AG04449 (cell line): ENCODE measurements at regions not wholly inside any gene's neighbourhood (a gene's known extent, or its start where the extent isn't known, plus 50 kb on each side); places are given as distances from the start of the nearest gene placed in this dataset.
A peak's percentile ranks its signal among the peaks of the same experiment; 100 is the strongest.
"Not testable (repeated sequence)": the region's sequence is repeated elsewhere in the genome, so short reads cannot be mapped to it uniquely, and the experiment has no call there.

Source experiments
- CTCF ChIA-PET: fragments of 350-600 bp; formaldehyde crosslinking; extraction: SDS; loops from one replicate; lab custom pipeline; 2021; ENCODE audit warnings: antibody characterized with exemption; lab: Yijun Ruan, JAX
- POLR2A ChIA-PET: fragments of 400-600, 350-600 bp; formaldehyde crosslinking; extraction: SDS; loops from one replicate; lab custom pipeline; 2020; ENCODE audit warnings: antibody characterized with exemption, inconsistent platforms; lab: Yijun Ruan, JAX
- DNase-seq: peaks from one replicate; pipeline ENCODE4 v3.0.0-alpha.2; 2010; ENCODE audit warnings: low read depth, low spot score
- H3K4me3 ChIP-seq: 2 replicates; pipeline ENCODE4 v1.5.1; 2011; ENCODE audit warnings: low read depth, mild to moderate bottlenecking, control low read depth, low read length
- TF ChIP-seq, protein P1 (sequence below): IDR thresholded peaks from one replicate; pipeline ENCODE4 v1.5.1; 2011; ENCODE audit warnings: mild to moderate bottlenecking, moderate library complexity, low read length, control low read depth, inconsistent platforms; ENCODE audit not compliant: insufficient read depth; ENCODE audit errors: missing control alignments

DNA sequence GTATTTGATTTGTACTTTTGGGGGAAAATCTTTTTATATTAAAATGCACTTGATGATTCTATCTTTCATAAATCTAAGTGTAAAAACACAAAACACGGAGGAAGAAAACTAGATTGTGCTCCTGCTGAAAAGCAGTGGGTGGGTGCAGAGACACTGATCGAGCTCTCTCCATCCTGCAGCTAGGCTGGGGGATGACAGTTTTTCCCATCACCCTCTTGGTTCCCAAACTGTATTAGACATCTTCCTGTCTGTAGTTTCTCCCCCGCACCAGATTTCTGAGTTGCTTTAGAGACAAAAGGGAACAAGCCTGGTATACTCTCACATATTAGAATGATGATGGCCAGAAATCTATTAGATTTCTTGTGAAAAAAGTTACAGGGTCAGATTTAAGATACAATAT lies 99.6 kb downstream of the FAM114A2 start:
- TF ChIP-seq, protein P1, sequence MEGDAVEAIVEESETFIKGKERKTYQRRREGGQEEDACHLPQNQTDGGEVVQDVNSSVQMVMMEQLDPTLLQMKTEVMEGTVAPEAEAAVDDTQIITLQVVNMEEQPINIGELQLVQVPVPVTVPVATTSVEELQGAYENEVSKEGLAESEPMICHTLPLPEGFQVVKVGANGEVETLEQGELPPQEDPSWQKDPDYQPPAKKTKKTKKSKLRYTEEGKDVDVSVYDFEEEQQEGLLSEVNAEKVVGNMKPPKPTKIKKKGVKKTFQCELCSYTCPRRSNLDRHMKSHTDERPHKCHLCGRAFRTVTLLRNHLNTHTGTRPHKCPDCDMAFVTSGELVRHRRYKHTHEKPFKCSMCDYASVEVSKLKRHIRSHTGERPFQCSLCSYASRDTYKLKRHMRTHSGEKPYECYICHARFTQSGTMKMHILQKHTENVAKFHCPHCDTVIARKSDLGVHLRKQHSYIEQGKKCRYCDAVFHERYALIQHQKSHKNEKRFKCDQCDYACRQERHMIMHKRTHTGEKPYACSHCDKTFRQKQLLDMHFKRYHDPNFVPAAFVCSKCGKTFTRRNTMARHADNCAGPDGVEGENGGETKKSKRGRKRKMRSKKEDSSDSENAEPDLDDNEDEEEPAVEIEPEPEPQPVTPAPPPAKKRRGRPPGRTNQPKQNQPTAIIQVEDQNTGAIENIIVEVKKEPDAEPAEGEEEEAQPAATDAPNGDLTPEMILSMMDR = no peak
- CTCF ChIA-PET = interaction anchor here (0.6 to 0.8 kb wide), 2 partner anchors 20 to 26 kb away, joined by 3 read pairs; no protein-coding TSS in a partner anchor
- DNase-seq = no peak
- POLR2A ChIA-PET = interaction anchor here (1.1 kb wide), 1 partner anchor 20 kb away, joined by 6 read pairs; no protein-coding TSS in a partner anchor
- H3K4me3 ChIP-seq = no peak overlapping the region

DNA sequence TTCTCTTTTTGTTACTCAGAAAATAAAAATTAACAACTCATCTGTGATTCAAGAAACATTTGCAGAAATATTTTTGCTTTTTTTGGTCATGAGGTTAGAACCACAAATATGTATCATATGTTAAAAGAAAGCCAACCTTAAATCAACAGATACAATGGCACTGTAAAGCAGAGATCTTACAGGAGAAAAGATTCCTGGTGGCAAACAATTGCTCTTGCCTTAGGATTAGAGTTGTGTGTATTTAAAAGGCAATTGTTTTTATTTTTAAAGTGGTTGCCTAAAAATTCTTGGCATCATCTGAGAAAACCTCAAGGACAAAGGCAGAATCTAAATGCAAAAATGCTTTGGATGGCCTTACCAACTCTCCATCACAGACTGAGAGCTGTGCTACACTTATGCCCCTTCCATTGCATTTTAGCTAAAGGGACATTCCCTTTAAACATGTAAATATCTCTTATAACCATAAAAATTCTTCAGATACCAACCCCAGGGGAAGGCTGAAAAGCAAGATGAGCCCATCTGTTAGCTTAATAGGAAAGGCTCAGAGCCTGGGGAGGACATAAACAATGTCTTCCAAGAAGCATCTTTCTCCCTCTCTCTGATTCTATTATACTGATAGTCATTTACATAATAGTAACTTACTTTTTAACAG lies 100.4 kb downstream of the FAM114A2 start:
- ChIA-PET CTCF (interaction anchor here (0.6 to 0.8 kb wide), 2 partner anchors 21 to 27 kb away, joined by 3 read pairs; no protein-coding TSS in a partner anchor), POLR2A (interaction anchor here (1.1 kb wide), 1 partner anchor 21 kb away, joined by 6 read pairs; no protein-coding TSS in a partner anchor)
- peak; percentile 21 for DNase-seq
- H3K4me3 ChIP-seq = no peak overlapping the region
- TF ChIP-seq, protein P1 = no peak

DNA sequence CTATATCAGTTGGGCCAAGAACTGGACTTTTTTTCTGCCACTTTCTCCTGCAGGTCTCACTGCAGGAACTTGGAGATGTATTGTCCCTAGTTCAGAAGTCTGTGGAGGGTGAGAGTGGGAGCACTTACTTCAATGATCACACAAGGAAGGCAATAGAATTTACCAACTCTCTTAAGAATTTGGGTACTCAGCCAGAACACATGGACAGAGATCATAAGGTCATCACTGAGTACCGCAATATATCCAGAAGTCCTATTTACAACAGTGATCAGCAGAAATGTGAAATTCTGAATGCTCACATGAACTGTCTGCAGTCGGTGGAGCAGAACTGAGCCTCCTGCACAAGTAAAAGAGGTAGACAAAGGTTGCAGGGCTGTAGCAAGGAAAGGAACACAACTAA lies 101.0 kb downstream of the FAM114A2 start:
- TF ChIP-seq, protein P1 = no peak
- H3K4me3 ChIP-seq = no peak overlapping the region
- DNase-seq = no peak
- ChIA-PET CTCF (no interaction called here), POLR2A (no interaction called here)

DNA sequence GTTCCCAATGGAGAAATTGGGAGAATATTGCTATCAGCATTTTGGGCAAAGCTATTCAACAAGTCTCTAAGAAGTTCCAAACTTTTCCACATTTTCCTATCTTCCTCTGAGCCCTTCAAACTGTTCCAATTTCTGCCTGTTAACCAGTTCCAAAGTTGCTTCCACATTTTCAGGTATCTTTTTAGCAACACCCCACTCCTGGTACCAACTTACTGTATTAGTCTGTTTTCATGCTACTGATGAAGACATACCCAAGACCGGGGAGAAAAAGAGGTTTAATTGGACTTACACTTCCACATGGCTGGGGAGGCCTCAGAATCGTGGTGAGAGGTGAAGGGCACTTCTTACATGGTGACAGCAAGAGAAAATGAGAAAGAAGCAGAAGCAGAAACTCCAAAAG lies 103.6 kb downstream of the FAM114A2 start:
- POLR2A ChIA-PET = not testable (repeated sequence)

DNA sequence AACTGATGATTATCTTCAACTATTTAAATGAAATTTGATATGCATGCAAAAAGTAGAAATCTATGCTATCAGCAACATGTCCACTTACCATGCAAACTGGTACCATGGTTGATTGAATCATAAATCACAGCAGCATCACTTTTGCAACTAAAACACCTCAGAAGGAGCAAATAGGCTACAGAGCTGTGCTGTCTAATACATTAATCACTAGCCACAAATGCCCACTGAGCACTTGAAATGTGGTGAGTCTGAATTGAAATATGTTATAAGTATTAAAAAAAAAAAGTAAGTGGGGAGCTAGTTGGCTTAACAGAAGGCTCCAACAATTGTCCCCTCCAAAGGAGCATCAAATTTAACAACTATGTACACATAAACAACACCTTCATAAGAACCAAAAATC lies 112.5 kb downstream of the FAM114A2 start:
- ChIA-PET CTCF (no interaction called here), POLR2A (interaction anchor here (0.7 kb wide), 1 partner anchor 882 kb away, joined by 3 read pairs; no protein-coding TSS in a partner anchor)
- TF ChIP-seq, protein P1 = no peak
- no peak overlapping the region for H3K4me3 ChIP-seq
- no peak for DNase-seq

More for the DNA sequence above, 103.6 kb downstream of the FAM114A2 start:
- not testable (repeated sequence) for DNase-seq, H3K4me3 ChIP-seq
- CTCF ChIA-PET = interaction anchor here (1.5 kb wide), 1 partner anchor 30 kb away, joined by 5 read pairs; no protein-coding TSS in a partner anchor

DNA sequence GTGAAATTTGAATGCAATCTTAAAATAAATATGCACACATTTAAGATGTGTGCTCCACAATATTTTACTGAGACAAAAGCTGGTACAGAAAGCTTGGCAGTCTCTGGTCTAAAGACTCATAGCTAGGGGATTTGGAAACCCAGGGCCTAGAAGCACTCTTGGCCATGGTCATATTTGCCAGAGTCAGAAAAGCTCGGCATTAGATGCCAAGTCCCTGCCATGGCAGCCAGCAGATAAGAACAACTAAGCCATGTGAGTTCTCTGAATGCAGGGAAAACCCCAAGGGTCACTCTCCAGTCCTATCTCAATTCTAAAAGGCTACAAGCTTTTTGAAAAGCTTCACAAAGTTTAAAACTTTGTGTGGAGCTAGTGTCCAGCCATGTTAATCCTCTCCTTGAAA lies 119.5 kb downstream of the FAM114A2 start:
- TF ChIP-seq, protein P1 = no peak
- POLR2A ChIA-PET = no interaction called here

More for the DNA sequence above, 119.5 kb downstream of the FAM114A2 start:
- no peak overlapping the region for H3K4me3 ChIP-seq
- no peak for DNase-seq
- CTCF ChIA-PET = no interaction called here
